Mesenchymal stem cell (in vitro differentiated cells and primary cell): ENCODE measurements at regions not wholly inside any gene's neighbourhood (a gene's known extent, or its start where the extent isn't known, plus 50 kb on each side); places are given as distances from the start of the nearest gene placed in this dataset.

Experiments
- DNase-seq: peaks from one replicate; pipeline ENCODE4 v3.0.0-alpha.2; 2013
- H2AFZ ChIP-seq: one replicate; pipeline ENCODE4 v1.6.1; 2013; ENCODE audit warnings: low read depth, mild to moderate bottlenecking, control low read depth, inconsistent platforms, low read length, moderate library complexity
- H2AK5ac ChIP-seq: 2 replicates; pipeline ENCODE4 v1.6.1; 2013; ENCODE audit warnings: low read length, moderate library complexity, mild to moderate bottlenecking, inconsistent platforms; ENCODE audit not compliant: severe bottlenecking
- H2BK120ac ChIP-seq: one replicate; pipeline ENCODE4 v1.6.1; 2013; ENCODE audit warnings: low read depth, mild to moderate bottlenecking, inconsistent platforms, low read length, moderate library complexity
- H2BK12ac ChIP-seq, 2 experiments: one replicate each; pipeline ENCODE4 v1.6.1; 2013; ENCODE audit warnings: inconsistent platforms in 2 of 2, low read length in 2 of 2, mild to moderate bottlenecking in 2 of 2, moderate library complexity in 2 of 2, control low read depth in 1 of 2
- H2BK15ac ChIP-seq: one replicate; pipeline ENCODE4 v1.6.1; 2013; ENCODE audit warnings: mild to moderate bottlenecking, low read depth, inconsistent platforms; ENCODE audit not compliant: poor library complexity, severe bottlenecking
- H2BK5ac ChIP-seq: 2 replicates; pipeline ENCODE4 v1.6.1; 2013; ENCODE audit warnings: low read depth, mild to moderate bottlenecking, low read length, control low read depth, inconsistent platforms; ENCODE audit not compliant: poor library complexity, severe bottlenecking
- H3K14ac ChIP-seq, 2 experiments: one replicate each; pipeline ENCODE4 v1.6.1; 2013; ENCODE audit warnings: inconsistent platforms in 2 of 2, low read length in 2 of 2, control low read depth in 1 of 2, mild to moderate bottlenecking in 1 of 2, moderate library complexity in 1 of 2
- H3K18ac ChIP-seq, 2 experiments: one replicate each; pipeline ENCODE4 v1.6.1; 2013; ENCODE audit warnings: inconsistent platforms in 2 of 2, low read length in 2 of 2, control low read depth in 1 of 2, low read depth in 1 of 2, mild to moderate bottlenecking in 1 of 2
- H3K23ac ChIP-seq, 2 experiments: one replicate each; pipeline ENCODE4 v1.6.1; 2013; ENCODE audit warnings: inconsistent platforms in 2 of 2, low read length in 2 of 2, mild to moderate bottlenecking in 2 of 2, moderate library complexity in 2 of 2, control low read depth in 1 of 2
- H3K27ac ChIP-seq: 2 replicates; pipeline ENCODE4 v1.5.1; 2013; ENCODE audit warnings: mild to moderate bottlenecking, moderate library complexity, low read length, control low read depth, inconsistent platforms; ENCODE audit not compliant: poor library complexity, severe bottlenecking
- H3K27me3 ChIP-seq, 2 experiments: 2 replicates each; pipeline versions ENCODE4 v1.6.1 to v1.7.0; 2013; ENCODE audit warnings: low read length in 2 of 2, mild to moderate bottlenecking in 2 of 2, moderate library complexity in 2 of 2, control low read depth in 1 of 2, inconsistent platforms in 1 of 2; ENCODE audit not compliant: control insufficient read depth in 1 of 2, insufficient read depth in 1 of 2
- H3K36me3 ChIP-seq, 2 experiments: 2 replicates each; pipeline versions ENCODE4 v1.6.1 to v1.7.0; 2013; ENCODE audit warnings: low read length in 2 of 2, control low read depth in 1 of 2, inconsistent platforms in 1 of 2, low read depth in 1 of 2, mild to moderate bottlenecking in 1 of 2; ENCODE audit not compliant: insufficient read depth in 2 of 2, control insufficient read depth in 1 of 2
- H3K4ac ChIP-seq, 2 experiments: one replicate each; pipeline ENCODE4 v1.6.1; 2013; ENCODE audit warnings: inconsistent platforms in 2 of 2, low read length in 2 of 2, mild to moderate bottlenecking in 2 of 2, moderate library complexity in 2 of 2, control low read depth in 1 of 2, low read depth in 1 of 2
- H3K4me1 ChIP-seq: 2 replicates; pipeline ENCODE4 v1.6.1; 2013; ENCODE audit warnings: low read depth, low read length, control low read depth; ENCODE audit not compliant: control insufficient read depth, insufficient read depth
- H3K4me2 ChIP-seq: 2 replicates; pipeline ENCODE4 v1.6.1; 2013; ENCODE audit warnings: low read length, mild to moderate bottlenecking, inconsistent platforms; ENCODE audit not compliant: poor library complexity, severe bottlenecking
- H3K4me3 ChIP-seq, 2 experiments: 2 replicates each; pipeline versions ENCODE4 v1.5.1 to v1.7.0; 2013; ENCODE audit warnings: low read length in 2 of 2, mild to moderate bottlenecking in 2 of 2, control low read depth in 1 of 2, low read depth in 1 of 2; ENCODE audit not compliant: insufficient read depth in 1 of 2
- H3K79me1 ChIP-seq: replicated peaks from 2 replicates; pipeline ENCODE4 v1.6.1; 2013; ENCODE audit warnings: mild to moderate bottlenecking, control low read depth, low read length, inconsistent platforms; ENCODE audit not compliant: poor library complexity, severe bottlenecking
- H3K9ac ChIP-seq: 2 replicates; pipeline ENCODE4 v1.7.0; 2013; ENCODE audit warnings: mild to moderate bottlenecking, low read length, moderate library complexity
- H3K9me3 ChIP-seq: 2 replicates; pipeline ENCODE4 v1.7.0; 2013; ENCODE audit warnings: mild to moderate bottlenecking, low read length; ENCODE audit not compliant: control insufficient read depth
- H4K8ac ChIP-seq: one replicate; pipeline ENCODE4 v1.6.1; 2013; ENCODE audit warnings: inconsistent platforms, mild to moderate bottlenecking, low read length, moderate library complexity
- H4K91ac ChIP-seq: one replicate; pipeline ENCODE4 v1.6.1; 2013; ENCODE audit warnings: mild to moderate bottlenecking, low read length, inconsistent platforms
- WGBS: methylation state at CpG from one replicate; pipeline ENCODE4 v1.1.7; 2013; ENCODE audit warnings: mixed read lengths; 5-methylcytosine and 5-hydroxymethylcytosine counted together

- Histone ChIP-seq H4K91ac (no peak overlapping the region), H3K9me3 (no peaks in the 10 kb centered on the region), H2BK12ac (no peak overlapping the region), H3K27me3 (no peaks in the 10 kb centered on the region), H2AK5ac (no peak overlapping the region), H3K9ac (no peak overlapping the region), H3K36me3 (no peaks in the 10 kb centered on the region), H3K23ac (no peak overlapping the region), H3K18ac (no peak overlapping the region), H2BK5ac (no peak overlapping the region), H3K4ac (no peak overlapping the region), H2BK120ac (no peak overlapping the region), H2AFZ (no peak overlapping the region), H3K4me1 (no peaks in the 10 kb centered on the region), H2BK15ac (no peak overlapping the region), H3K4me2 (no peak overlapping the region), H4K8ac (no peak overlapping the region), H3K27ac (no peak overlapping the region), H3K79me1 (no peaks in the 10 kb centered on the region), H3K4me3 (no peak overlapping the region), H3K14ac (no peak overlapping the region)
- WGBS = 95% methylated on average over 10 of the region's 13 CpGs
- DNase-seq = no peak
Measured at GRCh38 chr4:92183825-92184224, 119.9 kb upstream of the GRID2 start.

- H2BK120ac ChIP-seq = no peak overlapping the region
- no peak overlapping the region for H2BK12ac ChIP-seq
- H2AK5ac ChIP-seq = no peak overlapping the region
- H2BK15ac ChIP-seq = no peak overlapping the region
- no peak overlapping the region for H3K4me2 ChIP-seq
- no peaks in the 10 kb centered on the region for H3K36me3 ChIP-seq
- H3K27me3 ChIP-seq = no peaks in the 10 kb centered on the region
- no peak overlapping the region for H3K4ac ChIP-seq
- H3K4me1 ChIP-seq = no peaks in the 10 kb centered on the region
- no peak overlapping the region for H3K4me3 ChIP-seq
- H3K14ac ChIP-seq = no peak overlapping the region
- 85% methylated on average over 2 of the region's 2 CpGs for WGBS
- no peaks in the 10 kb centered on the region for H3K9me3 ChIP-seq
- H3K79me1 ChIP-seq = no peaks in the 10 kb centered on the region
- no peak for DNase-seq
- no peak overlapping the region for H3K23ac ChIP-seq
- H4K8ac ChIP-seq = no peak overlapping the region
- H4K91ac ChIP-seq = no peak overlapping the region
- no peak overlapping the region for H3K9ac ChIP-seq
- H3K27ac ChIP-seq = no peak overlapping the region
- H3K18ac ChIP-seq = no peak overlapping the region
- no peak overlapping the region for H2AFZ ChIP-seq
- no peak overlapping the region for H2BK5ac ChIP-seq
Measured at GRCh38 chr4:92184566-92184965, 119.2 kb upstream of the GRID2 start.

GRCh38 chr4:92186239-92186638, 117.5 kb upstream of the GRID2 start:
- no peak overlapping the region for H2AK5ac ChIP-seq
- H3K9me3 ChIP-seq = no peaks in the 10 kb centered on the region
- no peak for DNase-seq
- no peak overlapping the region for H3K27ac ChIP-seq
- no peak overlapping the region for H2BK15ac ChIP-seq
- H4K91ac ChIP-seq = no peak overlapping the region
- H3K14ac ChIP-seq = no peak overlapping the region
- H3K79me1 ChIP-seq = no peaks in the 10 kb centered on the region
- no peak overlapping the region for H3K18ac ChIP-seq
- H2AFZ ChIP-seq = no peak overlapping the region
- H3K4me2 ChIP-seq = no peak overlapping the region
- no peak overlapping the region for H3K23ac ChIP-seq
- no peak overlapping the region for H2BK5ac ChIP-seq
- H3K4me1 ChIP-seq = no peaks in the 10 kb centered on the region
- no peak overlapping the region for H2BK12ac ChIP-seq
- no peak overlapping the region for H2BK120ac ChIP-seq
- H3K36me3 ChIP-seq = no peaks in the 10 kb centered on the region
- no peak overlapping the region for H3K9ac ChIP-seq
- H3K27me3 ChIP-seq = no peaks in the 10 kb centered on the region
- no peak overlapping the region for H3K4ac ChIP-seq
- no peak overlapping the region for H4K8ac ChIP-seq
- WGBS = 86% methylated on average over 1 of the region's 2 CpGs
- H3K4me3 ChIP-seq = no peak overlapping the region

- Histone ChIP-seq H2BK120ac (no peak overlapping the region), H4K8ac (no peak overlapping the region), H3K27me3 (no peaks in the 10 kb centered on the region), H3K9ac (no peak overlapping the region), H3K4me1 (no peaks in the 10 kb centered on the region), H3K36me3 (no peaks in the 10 kb centered on the region), H3K4me3 (no peak overlapping the region), H2BK5ac (no peak overlapping the region), H3K23ac (no peak overlapping the region), H4K91ac (no peak overlapping the region), H3K14ac (no peak overlapping the region), H2AFZ (no peak overlapping the region), H3K4me2 (no peak overlapping the region), H3K79me1 (no peaks in the 10 kb centered on the region), H3K9me3 (no peaks in the 10 kb centered on the region), H3K18ac (no peak overlapping the region), H2BK12ac (no peak overlapping the region), H2BK15ac (no peak overlapping the region), H3K4ac (no peak overlapping the region), H3K27ac (no peak overlapping the region), H2AK5ac (no peak overlapping the region)
- DNase-seq = no peak
Measured at GRCh38 chr4:92189146-92189545, 114.6 kb upstream of the GRID2 start.
